ENCODE measurements at regions not wholly inside any gene's neighbourhood (a gene's known extent, or its start where the extent isn't known, plus 50 kb on each side); places are given as distances from the start of the nearest gene placed in this dataset.

- no peak for DNase-seq (ENCODE audit: low read depth, low spot score)
- Histone ChIP-seq H3K4me3 (no peak overlapping the region), H3K27ac (no peak overlapping the region), H3K9ac (ENCODE audit: insufficient read length) (no peak overlapping the region), H3K36me3 (ENCODE audit: insufficient read depth, low read length) (no peaks in the 10 kb centered on the region), H3K9me3 (ENCODE audit: low read depth, low read length) (no peaks in the 10 kb centered on the region)
- TF ChIP-seq FOXP2 (optimal IDR thresholded peaks at IDR 0.05; ENCODE audit: control extremely low read depth, extremely low read length, insufficient read depth) = no peak
- TF ChIP-seq POLR2AphosphoS5 (IDR thresholded peaks at IDR 0.05; ENCODE audit: borderline replicate concordance, low read depth, low read length) = no peak
- no peak for TF ChIP-seq EZH2 (IDR thresholded peaks at IDR 0.05)
Measured at GRCh38 chr18:55166260-55166598, 207.0 kb upstream of the CCDC68 start.

DNA sequence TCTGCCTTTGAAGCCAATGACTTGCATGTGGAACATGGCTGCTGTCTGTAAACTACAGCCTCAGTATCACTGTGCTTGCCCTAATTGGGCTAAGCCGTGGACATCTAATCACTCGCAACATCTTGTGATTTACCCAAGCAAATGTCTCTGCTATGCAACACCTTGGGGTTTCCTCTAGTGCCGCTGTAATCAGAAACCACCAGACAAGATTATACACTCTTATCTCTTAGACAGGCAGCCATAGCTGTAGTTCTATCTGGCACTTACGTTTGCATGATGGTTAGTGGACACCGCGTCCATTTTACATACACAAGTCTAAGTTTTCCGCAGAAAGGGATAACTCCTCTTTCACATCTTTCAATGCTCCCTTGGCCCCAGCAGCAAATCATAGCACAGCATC is 204.3 kb upstream of the CCDC68 start:
- no peak for DNase-seq (ENCODE audit: low read depth, low spot score)
- Histone ChIP-seq H3K27ac (no peak overlapping the region), H3K9ac (ENCODE audit: insufficient read length) (no peak overlapping the region), H3K9me3 (ENCODE audit: low read depth, low read length) (no peaks in the 10 kb centered on the region), H3K36me3 (ENCODE audit: insufficient read depth, low read length) (no peaks in the 10 kb centered on the region), H3K4me3 (no peak overlapping the region)
- no peak for TF ChIP-seq POLR2AphosphoS5 (IDR thresholded peaks at IDR 0.05; ENCODE audit: borderline replicate concordance, low read depth, low read length)
- TF ChIP-seq EZH2 (IDR thresholded peaks at IDR 0.05) = no peak
- no peak for TF ChIP-seq FOXP2 (optimal IDR thresholded peaks at IDR 0.05; ENCODE audit: control extremely low read depth, extremely low read length, insufficient read depth)

- H3K9ac ChIP-seq (ENCODE audit: insufficient read length) = no peak overlapping the region
- TF ChIP-seq FOXP2 (optimal IDR thresholded peaks at IDR 0.05; ENCODE audit: control extremely low read depth, extremely low read length, insufficient read depth) = no peak
- TF ChIP-seq EZH2 (IDR thresholded peaks at IDR 0.05) = no peak
- TF ChIP-seq POLR2AphosphoS5 (IDR thresholded peaks at IDR 0.05; ENCODE audit: borderline replicate concordance, low read depth, low read length) = no peak
- no peak overlapping the region for H3K27ac ChIP-seq
- H3K36me3 ChIP-seq (ENCODE audit: insufficient read depth, low read length) = no peaks in the 10 kb centered on the region
- DNase-seq (ENCODE audit: low read depth, low spot score) = peak; percentile 8
- peak overlapping the region; percentile 41 for H3K4me3 ChIP-seq
- H3K9me3 ChIP-seq (ENCODE audit: low read depth, low read length) = no peaks in the 10 kb centered on the region
Measured at GRCh38 chr18:55161916-55162315, 202.7 kb upstream of the CCDC68 start.

GRCh38 chr18:55159027-55159426 is 199.8 kb upstream of the CCDC68 start:
- Histone ChIP-seq H3K27ac (no peak overlapping the region), H3K36me3 (ENCODE audit: insufficient read depth, low read length) (no peaks in the 10 kb centered on the region), H3K9ac (ENCODE audit: insufficient read length) (no peak overlapping the region), H3K4me3 (no peak overlapping the region), H3K9me3 (ENCODE audit: low read depth, low read length) (no peaks in the 10 kb centered on the region)
- TF ChIP-seq FOXP2 (optimal IDR thresholded peaks at IDR 0.05; ENCODE audit: control extremely low read depth, extremely low read length, insufficient read depth) (no peak), EZH2 (IDR thresholded peaks at IDR 0.05) (no peak), POLR2AphosphoS5 (IDR thresholded peaks at IDR 0.05; ENCODE audit: borderline replicate concordance, low read depth, low read length) (no peak)
- no peak for DNase-seq (ENCODE audit: low read depth, low spot score)

GRCh38 chr18:55158570-55158969 is 199.3 kb upstream of the CCDC68 start:
- Histone ChIP-seq H3K4me3 (no peak overlapping the region), H3K36me3 (ENCODE audit: insufficient read depth, low read length) (no peaks in the 10 kb centered on the region), H3K9ac (ENCODE audit: insufficient read length) (no peak overlapping the region), H3K9me3 (ENCODE audit: low read depth, low read length) (no peaks in the 10 kb centered on the region), H3K27ac (no peak overlapping the region)
- no peak for DNase-seq (ENCODE audit: low read depth, low spot score)
- TF ChIP-seq EZH2 (IDR thresholded peaks at IDR 0.05) = no peak
- no peak for TF ChIP-seq FOXP2 (optimal IDR thresholded peaks at IDR 0.05; ENCODE audit: control extremely low read depth, extremely low read length, insufficient read depth)
- TF ChIP-seq POLR2AphosphoS5 (IDR thresholded peaks at IDR 0.05; ENCODE audit: borderline replicate concordance, low read depth, low read length) = no peak

GRCh38 chr18:55153346-55153745 is 194.1 kb upstream of the CCDC68 start:
- H3K36me3 ChIP-seq (ENCODE audit: insufficient read depth, low read length) = no peaks in the 10 kb centered on the region
- H3K9me3 ChIP-seq (ENCODE audit: low read depth, low read length) = no peaks in the 10 kb centered on the region
- H3K27ac ChIP-seq = no peak overlapping the region
- no peak overlapping the region for H3K9ac ChIP-seq (ENCODE audit: insufficient read length)
- no peak for DNase-seq (ENCODE audit: low read depth, low spot score)
- H3K4me3 ChIP-seq = no peak overlapping the region
- TF ChIP-seq EZH2 (IDR thresholded peaks at IDR 0.05) (no peak), FOXP2 (optimal IDR thresholded peaks at IDR 0.05; ENCODE audit: control extremely low read depth, extremely low read length, insufficient read depth) (no peak), POLR2AphosphoS5 (IDR thresholded peaks at IDR 0.05; ENCODE audit: borderline replicate concordance, low read depth, low read length) (no peak)

- Histone ChIP-seq H3K36me3 (ENCODE audit: insufficient read depth, low read length) (no peaks in the 10 kb centered on the region), H3K9me3 (ENCODE audit: low read depth, low read length) (no peaks in the 10 kb centered on the region), H3K9ac (ENCODE audit: insufficient read length) (no peak overlapping the region), H3K4me3 (no peak overlapping the region), H3K27ac (no peak overlapping the region)
- DNase-seq (ENCODE audit: low read depth, low spot score) = no peak
- TF ChIP-seq EZH2 (IDR thresholded peaks at IDR 0.05) (no peak), POLR2AphosphoS5 (IDR thresholded peaks at IDR 0.05; ENCODE audit: borderline replicate concordance, low read depth, low read length) (no peak), FOXP2 (optimal IDR thresholded peaks at IDR 0.05; ENCODE audit: control extremely low read depth, extremely low read length, insufficient read depth) (no peak)
Measured at GRCh38 chr18:55152801-55153200, 193.5 kb upstream of the CCDC68 start.

GRCh38 chr18:55149994-55150393 is 190.7 kb upstream of the CCDC68 start:
- DNase-seq (ENCODE audit: low read depth, low spot score) = no peak
- no peak for TF ChIP-seq POLR2AphosphoS5 (IDR thresholded peaks at IDR 0.05; ENCODE audit: borderline replicate concordance, low read depth, low read length)
- TF ChIP-seq EZH2 (IDR thresholded peaks at IDR 0.05) = no peak
- TF ChIP-seq FOXP2 (optimal IDR thresholded peaks at IDR 0.05; ENCODE audit: control extremely low read depth, extremely low read length, insufficient read depth) = no peak

GRCh38 chr18:55147791-55148190 is 188.5 kb upstream of the CCDC68 start:
- TF ChIP-seq POLR2AphosphoS5 (IDR thresholded peaks at IDR 0.05; ENCODE audit: borderline replicate concordance, low read depth, low read length) (no peak), EZH2 (IDR thresholded peaks at IDR 0.05) (no peak), FOXP2 (optimal IDR thresholded peaks at IDR 0.05; ENCODE audit: control extremely low read depth, extremely low read length, insufficient read depth) (no peak)
- no peaks in the 10 kb centered on the region for H3K9me3 ChIP-seq (ENCODE audit: low read depth, low read length)
- H3K36me3 ChIP-seq (ENCODE audit: insufficient read depth, low read length) = no peaks in the 10 kb centered on the region
- H3K27ac ChIP-seq = no peak overlapping the region
- H3K4me3 ChIP-seq = no peak overlapping the region
- DNase-seq (ENCODE audit: low read depth, low spot score) = no peak
- no peak overlapping the region for H3K9ac ChIP-seq (ENCODE audit: insufficient read length)

More at GRCh38 chr18:55149994-55150393, 190.7 kb upstream of the CCDC68 start:
- Histone ChIP-seq H3K4me3 (no peak overlapping the region), H3K27ac (no peak overlapping the region), H3K36me3 (ENCODE audit: insufficient read depth, low read length) (no peaks in the 10 kb centered on the region), H3K9ac (ENCODE audit: insufficient read length) (no peak overlapping the region), H3K9me3 (ENCODE audit: low read depth, low read length) (no peaks in the 10 kb centered on the region)
